GM12878 (cell line): ENCODE measurements at regions not wholly inside any gene's neighbourhood (a gene's known extent, or its start where the extent isn't known, plus 50 kb on each side); places are given as distances from the start of the nearest gene placed in this dataset.

ENCODE experiments used
- ATAC-seq: fragments of 200-7000 bp; cut with Tn5 transposase; 3 replicates; pipeline ENCODE4 v1.9.1; 2020; ENCODE audit warnings: mild to moderate bottlenecking, moderate library complexity
- BruUV-seq: library from RNA; stranded (reverse); fragments of 400-500 nt; replicated peaks from 2 replicates; lab custom pipeline; 2021; lab: Mats Ljungman, UMichigan
- CTCF ChIA-PET: fragments of 300-600 bp; sonication (Branson Sonifier 250); formaldehyde crosslinking; extraction: SDS; loops from one replicate; lab custom pipeline; 2021; ENCODE audit warnings: inconsistent platforms; lab: Yijun Ruan, JAX
- POLR2A ChIA-PET: fragments of 350-600 bp; formaldehyde crosslinking; extraction: SDS; loops from one replicate; lab custom pipeline; 2021; ENCODE audit warnings: inconsistent platforms; lab: Charles Lee
- RAD21 ChIA-PET: fragments of 300-600 bp; sonication (Branson Sonifier 250); formaldehyde crosslinking; loops from one replicate; lab custom pipeline; 2023; ENCODE audit warnings: antibody characterized with exemption; ENCODE audit not compliant: unreplicated experiment; lab: Charles Lee
- SMC1A ChIA-PET: fragments of 300-600 bp; sonication (Branson Sonifier 250); formaldehyde crosslinking; loops from one replicate; lab custom pipeline; 2023; ENCODE audit not compliant: unreplicated experiment, uncharacterized antibody; lab: Charles Lee
- DNase-seq: peaks from one replicate; pipeline ENCODE4 v3.0.0-alpha.2; 2011; ENCODE audit warnings: low read depth, low spot score
- FAIRE-seq: peaks from 3 replicates; lab custom pipeline; 2011; peaks lifted over from hg19 to GRCh38; lab: Jason Lieb, UNC
- H2AFZ ChIP-seq: 2 replicates; pipeline ENCODE4 v1.6.0; 2011; ENCODE audit warnings: low read depth, low read length, control low read depth; ENCODE audit not compliant: control insufficient read depth
- H3K27ac ChIP-seq: 2 replicates; pipeline ENCODE4 v1.5.1; 2011; ENCODE audit warnings: control low read depth; ENCODE audit not compliant: control insufficient read depth, insufficient read depth
- H3K27me3 ChIP-seq, 2 experiments: replicated peaks in 1 of 2; 2 replicates each; pipeline versions ENCODE4 v1.6.0 to v1.6.1; 2011; ENCODE audit warnings: low read length in 1 of 2; ENCODE audit not compliant: control insufficient read depth in 2 of 2, insufficient read depth in 2 of 2
- H3K36me3 ChIP-seq, 2 experiments: 2 replicates each; pipeline ENCODE4 v1.5.1; 2011; ENCODE audit warnings: low read length in 1 of 2; ENCODE audit not compliant: control insufficient read depth in 2 of 2, insufficient read depth in 2 of 2
- H3K4me1 ChIP-seq: 2 replicates; pipeline ENCODE4 v1.6.1; 2011; ENCODE audit warnings: mild to moderate bottlenecking, low read length, moderate library complexity, mixed read lengths; ENCODE audit not compliant: control insufficient read depth, insufficient read depth
- H3K4me2 ChIP-seq: 2 replicates; pipeline ENCODE4 v1.6.0; 2011; ENCODE audit warnings: control low read depth; ENCODE audit not compliant: control insufficient read depth, insufficient read depth
- H3K4me3 ChIP-seq: fragments of 200-600 bp; sonication (generic); 2 replicates; pipeline ENCODE4 v1.5.1; 2016
- H3K79me2 ChIP-seq: 2 replicates; pipeline ENCODE4 v1.6.0; 2011; ENCODE audit warnings: low read length; ENCODE audit not compliant: control insufficient read depth, insufficient read depth
- H3K9ac ChIP-seq: 2 replicates; pipeline ENCODE4 v1.8.0; 2011; ENCODE audit warnings: low read length, control low read depth, mixed read lengths; ENCODE audit not compliant: control insufficient read depth, insufficient read depth
- H3K9me3 ChIP-seq: replicated peaks from 3 replicates; pipeline ENCODE4 v1.5.1; 2011; ENCODE audit warnings: mild to moderate bottlenecking, low read length; ENCODE audit not compliant: control insufficient read depth, insufficient read depth
- H4K20me1 ChIP-seq: 2 replicates; pipeline ENCODE4 v1.6.0; 2011; ENCODE audit not compliant: control insufficient read depth, insufficient read depth
- ATF7 ChIP-seq: fragments of 450-650 bp; IDR thresholded peaks from 2 replicates; pipeline ENCODE4 v1.6.1; 2016; ENCODE audit warnings: low read depth, mild to moderate bottlenecking
- BHLHE40 ChIP-seq, 2 experiments: fragments of 450-650 bp in 1 of 2; IDR thresholded peaks; 2 replicates each; pipeline ENCODE4 v1.6.1; 2011 to 2017; ENCODE audit warnings: low read depth in 2 of 2, borderline replicate concordance in 1 of 2, improper control_type of control experiment in 1 of 2, low read length in 1 of 2, mild to moderate bottlenecking in 1 of 2
- CREM ChIP-seq: IDR thresholded peaks from 2 replicates; pipeline ENCODE4 v1.6.1; 2014; ENCODE audit warnings: antibody characterized with exemption, low read depth
- DPF2 ChIP-seq: fragments of 450-650 bp; IDR thresholded peaks from 2 replicates; pipeline ENCODE4 v1.6.1; 2017; ENCODE audit warnings: mild to moderate bottlenecking
- EZH2 ChIP-seq: IDR thresholded peaks from 2 replicates; pipeline ENCODE4 v1.6.1; 2012; ENCODE audit warnings: low read depth, mild to moderate bottlenecking, control low read depth, inconsistent platforms, low read length, borderline replicate concordance; ENCODE audit not compliant: control insufficient read depth
- MEF2A ChIP-seq: IDR thresholded peaks from 2 replicates; pipeline ENCODE4 v1.6.1; 2011; ENCODE audit warnings: low read depth, mild to moderate bottlenecking, low read length, moderate library complexity; ENCODE audit not compliant: insufficient read depth
- MYB ChIP-seq: fragments of 150-350 bp; IDR thresholded peaks from 2 replicates; pipeline ENCODE4 v1.6.1; 2014; ENCODE audit warnings: mild to moderate bottlenecking, low read depth, low read length, borderline replicate concordance
- WGBS: methylation state at CpG from one replicate; pipeline ENCODE4 v1.1.6; 2016; ENCODE audit warnings: low lambda C conversion rate; ENCODE audit not compliant: insufficient replicate concordance, insufficient coverage; ENCODE audit errors: missing lambda C conversion rate; 5-methylcytosine and 5-hydroxymethylcytosine counted together
- in situ Hi-C: fragments of 300-500 bp; cut with MboI; formaldehyde crosslinking; loops from 9 replicates; pipeline ENCODE4 v1.14.3; 2018; ENCODE audit warnings: mixed read lengths
- intact Hi-C: fragments of 100-400 bp; cut with micrococcal nuclease; formaldehyde crosslinking; loops from one replicate; pipeline ENCODE4 v1.14.2; 2022; ENCODE audit not compliant: unreplicated experiment
- TF ChIP-seq, protein P1 (sequence below), 3 experiments: IDR thresholded peaks in 2 of 3; conservative IDR thresholded peaks in 1 of 3; 2 replicates each; pipeline ENCODE4 v1.5.1; 2011; ENCODE audit warnings: low read depth in 3 of 3, low read length in 3 of 3, mild to moderate bottlenecking in 3 of 3, control low read depth in 2 of 3, moderate library complexity in 2 of 3, inconsistent platforms in 1 of 3, mixed read lengths in 1 of 3; ENCODE audit not compliant: control insufficient read depth in 2 of 3, insufficient read depth in 1 of 3; ENCODE audit errors: extremely low read depth in 1 of 3
- TF ChIP-seq, protein P2 (sequence below): fragments of 450-650 bp; formaldehyde crosslinking; IDR thresholded peaks from 2 replicates; pipeline ENCODE4 v1.4.0; 2022; ENCODE audit warnings: mild to moderate bottlenecking, moderate library complexity
- TF ChIP-seq, protein P3 (sequence below): fragments of 450-650 bp; IDR thresholded peaks from 2 replicates; pipeline ENCODE4 v1.6.1; 2017; ENCODE audit warnings: antibody characterized with exemption, mild to moderate bottlenecking, moderate library complexity
- TF ChIP-seq, protein P4 (sequence below): fragments of 450-650 bp; IDR thresholded peaks from 2 replicates; pipeline ENCODE4 v1.6.1; 2017; ENCODE audit warnings: mild to moderate bottlenecking, moderate library complexity

DNA sequence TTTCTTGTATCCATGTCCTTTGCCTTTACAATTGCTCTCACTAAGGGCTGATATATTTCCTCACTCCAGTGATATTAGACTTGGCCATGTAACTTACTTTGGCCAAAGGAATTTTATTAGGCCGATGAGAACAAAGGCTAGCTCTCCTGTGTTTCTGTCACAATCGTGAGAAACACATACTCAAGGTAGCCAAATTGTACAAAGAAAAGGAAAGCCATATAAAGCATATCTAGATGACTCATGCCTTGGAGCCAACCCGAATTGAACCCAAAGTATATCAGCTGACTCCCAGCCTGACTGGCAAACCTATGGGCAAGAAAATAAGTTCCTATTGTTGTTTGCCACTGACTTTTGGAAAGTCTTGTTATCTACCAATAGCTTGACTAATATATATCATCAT lies 371.7 kb upstream of the LRRC7 start (continued):
- no peak for TF ChIP-seq MYB
- no peak for TF ChIP-seq DPF2
- TF ChIP-seq EZH2 = no peak
- no peak for TF ChIP-seq MEF2A
- no peak for TF ChIP-seq CREM
- TF ChIP-seq, protein P1, sequence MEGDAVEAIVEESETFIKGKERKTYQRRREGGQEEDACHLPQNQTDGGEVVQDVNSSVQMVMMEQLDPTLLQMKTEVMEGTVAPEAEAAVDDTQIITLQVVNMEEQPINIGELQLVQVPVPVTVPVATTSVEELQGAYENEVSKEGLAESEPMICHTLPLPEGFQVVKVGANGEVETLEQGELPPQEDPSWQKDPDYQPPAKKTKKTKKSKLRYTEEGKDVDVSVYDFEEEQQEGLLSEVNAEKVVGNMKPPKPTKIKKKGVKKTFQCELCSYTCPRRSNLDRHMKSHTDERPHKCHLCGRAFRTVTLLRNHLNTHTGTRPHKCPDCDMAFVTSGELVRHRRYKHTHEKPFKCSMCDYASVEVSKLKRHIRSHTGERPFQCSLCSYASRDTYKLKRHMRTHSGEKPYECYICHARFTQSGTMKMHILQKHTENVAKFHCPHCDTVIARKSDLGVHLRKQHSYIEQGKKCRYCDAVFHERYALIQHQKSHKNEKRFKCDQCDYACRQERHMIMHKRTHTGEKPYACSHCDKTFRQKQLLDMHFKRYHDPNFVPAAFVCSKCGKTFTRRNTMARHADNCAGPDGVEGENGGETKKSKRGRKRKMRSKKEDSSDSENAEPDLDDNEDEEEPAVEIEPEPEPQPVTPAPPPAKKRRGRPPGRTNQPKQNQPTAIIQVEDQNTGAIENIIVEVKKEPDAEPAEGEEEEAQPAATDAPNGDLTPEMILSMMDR (IDR thresholded peaks at IDR 0.05 in 2 of 3, conservative IDR thresholded peaks at IDR 0.05 in 1 of 3; ENCODE audit: control insufficient read depth in 2 of 3, extremely low read depth in 1 of 3, insufficient read depth in 1 of 3, low read depth in 3 of 3, low read length in 3 of 3) = no peak

DNA sequence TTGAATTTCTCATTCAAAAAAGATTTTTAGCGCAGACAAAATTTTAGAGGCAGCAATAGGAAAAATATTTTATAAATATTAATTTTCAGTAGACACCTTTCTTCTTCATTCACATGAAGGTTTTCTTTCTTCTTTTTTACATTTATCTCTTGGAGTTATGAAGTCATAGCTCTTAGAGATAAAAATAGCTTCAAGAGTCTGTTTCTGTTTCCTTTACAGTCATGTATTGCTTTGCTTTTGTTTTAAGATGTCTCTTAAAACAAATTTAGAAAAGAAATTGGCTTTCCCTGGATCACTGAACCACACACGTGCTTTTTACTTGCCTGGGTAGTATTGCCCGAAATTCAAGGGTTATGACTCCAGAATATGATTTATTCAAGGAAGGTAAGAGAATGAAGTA lies 369.9 kb upstream of the LRRC7 start:
- WGBS = 37% methylated on average over 3 of the region's 3 CpGs
- Histone ChIP-seq H2AFZ (no peak overlapping the region), H3K4me2 (no peak overlapping the region), H3K9me3 (no peaks in the 10 kb centered on the region), H4K20me1 (no peaks in the 10 kb centered on the region), H3K27me3 (no peaks in the 10 kb centered on the region), H3K9ac (no peak overlapping the region), H3K27ac (no peak overlapping the region), H3K4me3 (no peak overlapping the region), H3K79me2 (no peaks in the 10 kb centered on the region), H3K4me1 (no peaks in the 10 kb centered on the region), H3K36me3 (no peaks in the 10 kb centered on the region)
- SMC1A ChIA-PET = interaction anchor here (1.2 to 1.5 kb wide), 2 partner anchors 12 to 17 kb away, joined by 3 to 4 read pairs; no protein-coding TSS in a partner anchor
- no TSS peak for BruUV-seq
- no peak for DNase-seq
- POLR2A ChIA-PET = no interaction called here
- intact Hi-C loops (no loop called here), in situ Hi-C loops (no loop called here)
- CTCF ChIA-PET = no interaction called here
- no peak for ATAC-seq
- no peak for FAIRE-seq
- RAD21 ChIA-PET = no interaction called here
- TF ChIP-seq, protein P2, sequence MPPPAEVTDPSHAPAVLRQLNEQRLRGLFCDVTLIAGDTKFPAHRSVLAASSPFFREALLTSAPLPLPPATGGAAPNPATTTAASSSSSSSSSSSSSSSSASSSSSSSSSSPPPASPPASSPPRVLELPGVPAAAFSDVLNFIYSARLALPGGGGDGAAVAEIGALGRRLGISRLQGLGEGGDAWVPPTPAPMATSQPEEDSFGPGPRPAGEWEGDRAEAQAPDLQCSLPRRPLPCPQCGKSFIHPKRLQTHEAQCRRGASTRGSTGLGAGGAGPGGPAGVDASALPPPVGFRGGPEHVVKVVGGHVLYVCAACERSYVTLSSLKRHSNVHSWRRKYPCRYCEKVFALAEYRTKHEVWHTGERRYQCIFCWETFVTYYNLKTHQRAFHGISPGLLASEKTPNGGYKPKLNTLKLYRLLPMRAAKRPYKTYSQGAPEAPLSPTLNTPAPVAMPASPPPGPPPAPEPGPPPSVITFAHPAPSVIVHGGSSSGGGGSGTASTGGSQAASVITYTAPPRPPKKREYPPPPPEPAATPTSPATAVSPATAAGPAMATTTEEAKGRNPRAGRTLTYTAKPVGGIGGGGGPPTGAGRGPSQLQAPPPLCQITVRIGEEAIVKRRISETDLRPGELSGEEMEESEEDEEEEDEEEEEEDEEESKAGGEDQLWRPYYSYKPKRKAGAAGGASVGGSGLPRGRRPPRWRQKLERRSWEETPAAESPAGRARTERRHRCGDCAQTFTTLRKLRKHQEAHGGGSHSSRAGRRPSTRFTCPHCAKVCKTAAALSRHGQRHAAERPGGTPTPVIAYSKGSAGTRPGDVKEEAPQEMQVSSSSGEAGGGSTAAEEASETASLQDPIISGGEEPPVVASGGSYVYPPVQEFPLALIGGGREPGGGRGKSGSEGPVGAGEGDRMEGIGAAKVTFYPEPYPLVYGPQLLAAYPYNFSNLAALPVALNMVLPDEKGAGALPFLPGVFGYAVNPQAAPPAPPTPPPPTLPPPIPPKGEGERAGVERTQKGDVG (CRISPR knock-in tag) = no peak
- TF ChIP-seq, protein P3, sequence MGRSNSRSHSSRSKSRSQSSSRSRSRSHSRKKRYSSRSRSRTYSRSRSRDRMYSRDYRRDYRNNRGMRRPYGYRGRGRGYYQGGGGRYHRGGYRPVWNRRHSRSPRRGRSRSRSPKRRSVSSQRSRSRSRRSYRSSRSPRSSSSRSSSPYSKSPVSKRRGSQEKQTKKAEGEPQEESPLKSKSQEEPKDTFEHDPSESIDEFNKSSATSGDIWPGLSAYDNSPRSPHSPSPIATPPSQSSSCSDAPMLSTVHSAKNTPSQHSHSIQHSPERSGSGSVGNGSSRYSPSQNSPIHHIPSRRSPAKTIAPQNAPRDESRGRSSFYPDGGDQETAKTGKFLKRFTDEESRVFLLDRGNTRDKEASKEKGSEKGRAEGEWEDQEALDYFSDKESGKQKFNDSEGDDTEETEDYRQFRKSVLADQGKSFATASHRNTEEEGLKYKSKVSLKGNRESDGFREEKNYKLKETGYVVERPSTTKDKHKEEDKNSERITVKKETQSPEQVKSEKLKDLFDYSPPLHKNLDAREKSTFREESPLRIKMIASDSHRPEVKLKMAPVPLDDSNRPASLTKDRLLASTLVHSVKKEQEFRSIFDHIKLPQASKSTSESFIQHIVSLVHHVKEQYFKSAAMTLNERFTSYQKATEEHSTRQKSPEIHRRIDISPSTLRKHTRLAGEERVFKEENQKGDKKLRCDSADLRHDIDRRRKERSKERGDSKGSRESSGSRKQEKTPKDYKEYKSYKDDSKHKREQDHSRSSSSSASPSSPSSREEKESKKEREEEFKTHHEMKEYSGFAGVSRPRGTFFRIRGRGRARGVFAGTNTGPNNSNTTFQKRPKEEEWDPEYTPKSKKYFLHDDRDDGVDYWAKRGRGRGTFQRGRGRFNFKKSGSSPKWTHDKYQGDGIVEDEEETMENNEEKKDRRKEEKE = no peak
- TF ChIP-seq, protein P4, sequence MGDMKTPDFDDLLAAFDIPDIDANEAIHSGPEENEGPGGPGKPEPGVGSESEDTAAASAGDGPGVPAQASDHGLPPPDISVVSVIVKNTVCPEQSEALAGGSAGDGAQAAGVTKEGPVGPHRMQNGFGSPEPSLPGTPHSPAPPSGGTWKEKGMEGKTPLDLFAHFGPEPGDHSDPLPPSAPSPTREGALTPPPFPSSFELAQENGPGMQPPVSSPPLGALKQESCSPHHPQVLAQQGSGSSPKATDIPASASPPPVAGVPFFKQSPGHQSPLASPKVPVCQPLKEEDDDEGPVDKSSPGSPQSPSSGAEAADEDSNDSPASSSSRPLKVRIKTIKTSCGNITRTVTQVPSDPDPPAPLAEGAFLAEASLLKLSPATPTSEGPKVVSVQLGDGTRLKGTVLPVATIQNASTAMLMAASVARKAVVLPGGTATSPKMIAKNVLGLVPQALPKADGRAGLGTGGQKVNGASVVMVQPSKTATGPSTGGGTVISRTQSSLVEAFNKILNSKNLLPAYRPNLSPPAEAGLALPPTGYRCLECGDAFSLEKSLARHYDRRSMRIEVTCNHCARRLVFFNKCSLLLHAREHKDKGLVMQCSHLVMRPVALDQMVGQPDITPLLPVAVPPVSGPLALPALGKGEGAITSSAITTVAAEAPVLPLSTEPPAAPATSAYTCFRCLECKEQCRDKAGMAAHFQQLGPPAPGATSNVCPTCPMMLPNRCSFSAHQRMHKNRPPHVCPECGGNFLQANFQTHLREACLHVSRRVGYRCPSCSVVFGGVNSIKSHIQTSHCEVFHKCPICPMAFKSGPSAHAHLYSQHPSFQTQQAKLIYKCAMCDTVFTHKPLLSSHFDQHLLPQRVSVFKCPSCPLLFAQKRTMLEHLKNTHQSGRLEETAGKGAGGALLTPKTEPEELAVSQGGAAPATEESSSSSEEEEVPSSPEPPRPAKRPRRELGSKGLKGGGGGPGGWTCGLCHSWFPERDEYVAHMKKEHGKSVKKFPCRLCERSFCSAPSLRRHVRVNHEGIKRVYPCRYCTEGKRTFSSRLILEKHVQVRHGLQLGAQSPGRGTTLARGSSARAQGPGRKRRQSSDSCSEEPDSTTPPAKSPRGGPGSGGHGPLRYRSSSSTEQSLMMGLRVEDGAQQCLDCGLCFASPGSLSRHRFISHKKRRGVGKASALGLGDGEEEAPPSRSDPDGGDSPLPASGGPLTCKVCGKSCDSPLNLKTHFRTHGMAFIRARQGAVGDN = no peak
- TF ChIP-seq BHLHE40 (IDR thresholded peaks at IDR 0.05; ENCODE audit: borderline replicate concordance in 1 of 2, low read depth in 2 of 2, low read length in 1 of 2) (no peak), ATF7 (0 out of 2 replicates have a peak, but pooled peaks have one; percentile 17)
